NCI-H2196 (cell line): ENCODE measurements at regions not wholly inside any gene's neighbourhood (a gene's known extent, or its start where the extent isn't known, plus 50 kb on each side); places are given as distances from the start of the nearest gene placed in this dataset.
"Not testable (repeated sequence)": the region's sequence is repeated elsewhere in the genome, so short reads cannot be mapped to it uniquely, and the experiment has no call there.

Experiments
- DNase-seq: peaks from one replicate; lab custom pipeline; 2025; ENCODE audit not compliant: unreplicated experiment; lab: John Stamatoyannopoulos, UW

- DNase-seq = no peak
These were observed 249.9 kb downstream of the PAPSS1 start for GRCh38 chr4:107470173-107470572.

DNA sequence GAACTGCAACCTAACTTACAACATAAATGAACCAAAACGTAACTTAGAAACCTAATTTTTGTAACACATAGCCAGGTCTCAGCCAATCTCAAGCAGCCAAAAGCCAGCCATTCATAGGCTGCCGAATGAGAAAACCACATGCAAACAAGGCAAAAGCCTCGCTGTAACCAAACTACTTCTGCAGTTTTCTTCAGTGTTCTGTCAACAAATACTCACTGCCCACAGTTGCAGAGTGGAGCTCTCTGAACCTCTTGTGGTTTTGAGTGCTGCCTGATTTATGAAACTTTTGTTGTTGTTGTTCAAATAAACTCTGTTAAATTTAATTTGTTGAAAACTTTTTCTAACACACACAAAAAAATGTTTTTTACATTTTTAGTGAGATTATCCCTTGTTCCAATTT is 251.2 kb downstream of the PAPSS1 start:
- no peak for DNase-seq

DNA sequence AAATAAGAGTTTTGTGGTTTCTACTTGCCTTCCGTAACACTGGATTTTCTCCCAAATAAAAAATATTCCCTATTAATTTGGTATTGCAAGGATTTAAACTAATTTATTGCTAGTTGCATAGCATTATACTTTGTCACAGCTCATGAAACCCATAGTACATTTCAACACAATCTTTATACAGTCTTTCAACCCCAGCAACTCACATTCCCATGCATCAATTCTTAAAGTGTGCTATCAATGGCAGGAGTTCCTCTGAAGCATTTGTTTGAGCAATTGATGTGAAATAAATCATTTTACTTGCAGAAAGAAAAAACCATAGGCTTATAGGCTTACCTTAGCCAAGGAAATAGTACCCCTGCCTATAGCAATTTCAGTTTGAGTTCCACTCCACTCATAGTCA is 251.9 kb downstream of the PAPSS1 start:
- DNase-seq = no peak

DNA sequence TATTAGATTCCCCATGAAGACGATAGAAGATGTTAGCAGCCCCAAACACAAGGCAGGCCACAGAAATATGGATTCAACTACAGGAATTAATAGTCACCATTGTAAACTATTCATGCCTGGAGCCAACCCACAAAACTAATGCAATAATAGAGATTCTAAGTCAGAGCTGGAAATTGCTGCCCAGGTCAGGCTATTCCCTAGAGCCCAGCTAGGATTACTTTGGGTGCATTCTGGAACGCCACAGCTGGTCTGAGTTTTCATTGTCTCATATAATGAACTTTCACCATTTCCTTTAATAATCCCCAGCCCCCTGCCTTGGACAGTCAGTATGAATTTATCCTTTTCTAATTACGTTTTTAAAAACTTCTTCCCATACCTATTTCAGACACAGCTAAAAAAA is 252.6 kb downstream of the PAPSS1 start:
- DNase-seq = no peak

GRCh38 chr4:107458194-107458593 is 261.8 kb downstream of the PAPSS1 start:
- no peak for DNase-seq

- DNase-seq = no peak
These were observed 266.0 kb downstream of the PAPSS1 start for GRCh38 chr4:107453987-107454386.

GRCh38 chr4:107452717-107453630 is 267.1 kb downstream of the PAPSS1 start:
- no peak for DNase-seq

GRCh38 chr4:107449611-107450369 is 270.2 kb downstream of the PAPSS1 start:
- DNase-seq = no peak

- no peak for DNase-seq
These were observed 277.4 kb downstream of the PAPSS1 start for GRCh38 chr4:107442538-107443111.

DNA sequence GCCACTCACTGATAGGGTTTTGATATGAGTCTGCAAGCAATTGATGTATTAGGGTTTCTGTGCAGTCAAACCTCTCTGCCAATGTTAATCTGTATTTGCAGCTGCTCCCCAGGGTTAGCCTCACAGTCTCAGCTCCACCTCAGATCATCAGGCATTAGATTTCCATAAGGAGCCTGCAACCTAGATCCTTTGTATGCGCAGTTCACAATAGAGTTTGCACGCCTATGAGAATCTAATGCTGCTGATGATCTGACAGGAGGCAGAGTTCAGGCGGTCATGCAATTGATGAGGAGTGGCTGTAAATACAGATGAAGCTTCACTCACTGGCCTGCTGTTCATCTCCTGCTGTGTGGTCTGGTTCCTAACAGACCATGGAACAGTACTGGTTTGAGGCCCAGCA is 280.6 kb downstream of the PAPSS1 start:
- no peak for DNase-seq

DNA sequence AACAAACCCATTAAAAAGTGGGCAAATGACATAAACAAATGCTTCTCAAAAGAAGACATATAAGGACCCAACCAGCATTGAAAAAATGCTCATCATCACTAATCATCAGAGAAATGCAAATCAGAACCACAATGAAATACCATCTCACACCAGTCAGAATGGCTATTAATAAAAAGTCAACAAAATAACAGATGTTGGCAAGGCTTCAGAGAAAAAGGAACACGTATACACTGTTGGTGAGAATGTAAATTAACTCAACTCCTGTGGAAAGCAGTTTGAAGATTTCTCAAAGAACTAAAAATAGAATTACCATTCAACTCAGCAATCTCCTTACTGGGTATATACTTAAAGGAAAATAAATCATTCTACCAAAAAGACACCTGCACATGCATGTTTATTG is 283.6 kb downstream of the PAPSS1 start:
- DNase-seq = not testable (repeated sequence)

DNA sequence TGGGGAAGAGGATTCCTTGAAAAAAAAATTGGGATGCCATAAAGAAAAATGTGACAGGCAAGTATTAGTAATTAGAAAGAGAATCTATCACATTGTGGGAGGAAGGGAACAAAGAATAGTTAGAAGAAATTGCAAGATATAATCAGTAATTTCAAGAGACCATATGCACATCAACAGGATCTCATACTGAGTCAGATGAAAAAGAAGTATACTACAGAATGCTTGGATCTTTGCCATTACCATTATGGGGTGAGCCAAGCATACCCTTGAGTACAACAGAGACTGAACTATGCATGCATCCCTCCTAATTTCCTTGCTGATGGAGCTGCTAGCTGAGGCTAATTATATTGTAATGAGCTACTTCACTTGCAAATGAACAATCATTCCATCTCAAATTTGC is 287.6 kb downstream of the PAPSS1 start:
- DNase-seq = no peak

- DNase-seq = no peak
These were observed 296.2 kb downstream of the PAPSS1 start for GRCh38 chr4:107423677-107424405.

GRCh38 chr4:107419536-107419935 is 300.5 kb downstream of the PAPSS1 start:
- not testable (repeated sequence) for DNase-seq

DNA sequence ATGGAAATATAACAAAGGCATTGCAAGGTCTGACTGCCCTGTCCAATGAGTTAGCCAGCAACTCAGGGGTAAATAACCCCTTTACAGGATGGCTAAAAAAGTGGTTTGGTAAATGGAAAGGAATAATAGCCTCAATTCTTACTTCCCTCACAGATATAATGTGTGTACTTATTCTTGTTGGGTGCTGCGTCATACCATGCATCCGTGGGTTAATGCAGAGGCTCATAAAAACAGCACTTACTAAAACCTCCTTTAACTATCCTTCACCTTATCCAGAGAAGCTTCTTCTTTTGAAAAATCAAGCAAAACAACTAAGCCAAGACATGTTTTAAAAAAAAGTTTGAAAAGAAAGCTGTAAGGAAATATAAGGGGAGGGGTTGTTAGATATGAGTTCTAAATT is 301.0 kb downstream of the PAPSS1 start:
- DNase-seq = no peak

- not testable (repeated sequence) for DNase-seq
These were observed 304.5 kb downstream of the PAPSS1 start for GRCh38 chr4:107415490-107415889.

- not testable (repeated sequence) for DNase-seq
These were observed 310.2 kb downstream of the PAPSS1 start for GRCh38 chr4:107409872-107410271.

DNA sequence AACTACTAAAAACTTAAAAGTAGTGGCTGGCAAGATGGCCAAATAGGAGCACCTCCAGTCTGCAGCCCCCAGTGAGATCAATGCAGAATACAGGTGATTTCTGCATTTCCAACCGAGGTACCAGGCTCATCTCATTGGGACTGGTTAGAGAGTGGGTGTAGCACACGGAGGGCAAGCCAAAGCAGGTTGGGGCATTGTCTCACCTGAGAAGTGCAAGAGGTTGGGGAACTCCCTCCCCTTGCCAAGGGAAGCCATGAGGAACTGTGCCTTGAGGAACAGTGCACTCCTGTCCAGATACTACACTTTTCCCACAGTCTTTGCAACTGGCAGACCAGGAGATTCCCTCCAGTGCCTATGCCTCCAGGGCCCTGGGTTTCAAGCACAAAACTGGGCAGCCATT is 311.1 kb downstream of the PAPSS1 start:
- no peak for DNase-seq

DNA sequence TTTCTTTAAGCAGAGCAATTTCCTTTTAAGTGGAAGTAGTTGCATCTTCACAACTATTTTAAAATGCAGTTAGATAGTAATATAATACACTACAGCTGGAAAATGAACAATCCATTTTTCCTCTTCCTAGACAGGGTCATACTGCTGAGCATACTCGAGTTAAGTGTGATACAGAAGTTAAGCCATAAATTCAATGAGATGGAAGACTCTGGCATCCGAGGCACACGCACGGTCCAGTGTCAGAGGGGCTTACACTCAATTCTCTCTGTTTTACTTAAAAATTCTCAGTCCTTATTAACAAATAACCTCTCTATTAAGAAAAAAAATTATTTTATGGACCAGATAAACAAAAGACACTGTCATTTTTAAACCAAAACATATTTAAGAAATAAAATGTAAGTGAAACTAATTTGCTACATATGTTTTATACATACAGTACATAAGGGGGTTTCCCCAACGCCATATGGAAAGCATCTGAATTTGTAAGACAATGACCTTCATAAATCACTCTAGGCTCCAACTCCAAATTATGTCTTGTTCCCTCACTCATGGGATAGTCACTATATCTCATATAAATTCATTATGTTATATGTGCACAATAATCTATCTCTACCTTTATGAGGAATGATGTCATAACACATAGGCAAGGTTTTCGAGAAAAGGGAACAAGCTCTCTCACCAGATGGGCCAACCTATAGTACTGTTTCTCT is 315.3 kb downstream of the PAPSS1 start:
- no peak for DNase-seq

- DNase-seq = no peak
These were observed 317.7 kb downstream of the PAPSS1 start for GRCh38 chr4:107402291-107402690.

- DNase-seq = no peak
These were observed 327.1 kb downstream of the PAPSS1 start for GRCh38 chr4:107392951-107393350.
